B cell (primary cell): ENCODE measurements at regions not wholly inside any gene's neighbourhood (a gene's known extent, or its start where the extent isn't known, plus 50 kb on each side); places are given as distances from the start of the nearest gene placed in this dataset.

Experiments used
- ATAC-seq: fragments of 200-7000 bp; cut with Tn5 transposase; one replicate; pipeline ENCODE4 v1.10.0; 2021; ENCODE audit warnings: low read depth, mild to moderate bottlenecking, moderate number of reproducible peaks, moderate library complexity
- CTCF ChIA-PET: fragments of 350-600 bp; sonication (Branson Sonifier 250); formaldehyde crosslinking; loops from one replicate; lab custom pipeline; 2021; ENCODE audit warnings: antibody characterized with exemption, inconsistent platforms; lab: Charles Lee
- POLR2A ChIA-PET: fragments of 350-600 bp; sonication (Branson Sonifier 250); formaldehyde crosslinking; loops from one replicate; lab custom pipeline; 2021; ENCODE audit warnings: antibody characterized with exemption; lab: Charles Lee
- DNase-seq: peaks from one replicate; pipeline ENCODE4 v3.0.0; 2013
- H2AFZ ChIP-seq: 2 replicates; pipeline ENCODE4 v1.6.1; 2012; ENCODE audit warnings: mild to moderate bottlenecking, low read depth, low read length; ENCODE audit not compliant: insufficient read depth, poor library complexity, severe bottlenecking
- H3K27ac ChIP-seq, 2 donors: 1 replicate in 1 of 2; 2 replicates in 1 of 2; pipeline ENCODE4 v1.5.1; 2012 to 2013; ENCODE audit warnings: low read length in 2 of 2, mild to moderate bottlenecking in 2 of 2, moderate library complexity in 1 of 2
- H3K27me3 ChIP-seq, 4 experiments: fragments of 200-600 bp in 1 of 4; sonication (generic) in 1 of 4; replicated peaks in 1 of 4; 1 replicate in 2 of 4; 2 replicates in 2 of 4; pipeline versions ENCODE4 v1.6.1 to v1.7.0; 2013 to 2016; ENCODE audit warnings: low read length in 3 of 4, mild to moderate bottlenecking in 2 of 4, mixed read lengths in 1 of 4, moderate library complexity in 1 of 4; ENCODE audit not compliant: insufficient read depth in 4 of 4, control insufficient read depth in 3 of 4; ENCODE audit errors: control extremely low read depth in 1 of 4
- H3K36me3 ChIP-seq, 2 experiments: replicated peaks in 1 of 2; 1 replicate in 1 of 2; 2 replicates in 1 of 2; pipeline versions ENCODE4 v1.6.1 to v1.7.1; 2013; ENCODE audit warnings: low read length in 1 of 2; ENCODE audit not compliant: insufficient read depth in 2 of 2, control insufficient read depth in 1 of 2; ENCODE audit errors: control extremely low read depth in 1 of 2, extremely low read depth in 1 of 2
- H3K4me1 ChIP-seq, 2 donors: fragments of 200-600 bp in 1 of 2; sonication (generic) in 1 of 2; 1 replicate in 1 of 2; 2 replicates in 1 of 2; pipeline versions ENCODE4 v1.5.1 to v1.6.1; 2013 to 2017; ENCODE audit warnings: low read length in 2 of 2; ENCODE audit not compliant: control insufficient read depth in 2 of 2, insufficient read depth in 2 of 2
- H3K4me2 ChIP-seq: replicated peaks from 2 replicates; pipeline ENCODE3; 2012; ENCODE audit warnings: mild to moderate bottlenecking, low read depth, low read length; ENCODE audit not compliant: poor library complexity, severe bottlenecking
- H3K4me3 ChIP-seq, 5 experiments: fragments of 200-600 bp in 1 of 5; sonication (generic) in 1 of 5; 1 replicate in 3 of 5; 2 replicates in 2 of 5; pipeline versions ENCODE4 v1.5.1 to v1.7.0; 2011 to 2016; ENCODE audit warnings: low read length in 4 of 5, mild to moderate bottlenecking in 4 of 5, low read depth in 2 of 5, control low read depth in 1 of 5, moderate library complexity in 1 of 5; ENCODE audit not compliant: insufficient read depth in 1 of 5; ENCODE audit errors: control extremely low read depth in 1 of 5, extremely low read depth in 1 of 5
- H3K79me2 ChIP-seq: fragments of 200-600 bp; sonication (generic); one replicate; pipeline ENCODE4 v1.6.0; 2016; ENCODE audit warnings: low read length; ENCODE audit not compliant: control insufficient read depth, insufficient read depth
- H3K9ac ChIP-seq: fragments of 200-600 bp; sonication (generic); 2 replicates; pipeline ENCODE4 v1.6.1; 2017; ENCODE audit warnings: mild to moderate bottlenecking, low read length, moderate library complexity
- H3K9me3 ChIP-seq, 3 donors: one replicate each; pipeline versions ENCODE4 v1.6.1 to v1.7.1; 2013; ENCODE audit warnings: low read length in 2 of 3; ENCODE audit not compliant: control insufficient read depth in 2 of 3, insufficient read depth in 1 of 3; ENCODE audit errors: control extremely low read depth in 1 of 3
- H4K20me1 ChIP-seq: 2 replicates; pipeline ENCODE4 v1.6.0; 2012; ENCODE audit warnings: mild to moderate bottlenecking, low read length; ENCODE audit not compliant: insufficient read depth, control insufficient read depth, poor library complexity, severe bottlenecking
- H3K27ac Mint-ChIP-seq: one replicate; pipeline ENCODE4 v1.8.0; 2021; ENCODE audit warnings: mixed read lengths
- H3K27me3 Mint-ChIP-seq: one replicate; pipeline ENCODE4 v1.8.0; 2021; ENCODE audit warnings: mixed read lengths
- H3K4me1 Mint-ChIP-seq: one replicate; pipeline ENCODE4 v1.8.0; 2021; ENCODE audit warnings: mixed read lengths
- H3K4me3 Mint-ChIP-seq: one replicate; pipeline ENCODE4 v1.8.0; 2021; ENCODE audit warnings: mixed read lengths
- H3K9me3 Mint-ChIP-seq: one replicate; pipeline ENCODE4 v1.8.0; 2022; ENCODE audit warnings: mixed read lengths; ENCODE audit not compliant: insufficient read depth
- CTCF ChIP-seq: fragments of 200-600 bp; IDR thresholded peaks from one replicate; pipeline ENCODE4 v1.8.0; 2022; ENCODE audit warnings: antibody characterized with exemption, mild to moderate bottlenecking
- EZH2 ChIP-seq: IDR thresholded peaks from 2 replicates; pipeline ENCODE4 v1.6.1; 2012; ENCODE audit warnings: borderline replicate concordance, low read depth, mild to moderate bottlenecking, moderate library complexity, low read length; ENCODE audit not compliant: insufficient read depth, poor library complexity, severe bottlenecking
- WGBS: methylation state at CpG from one replicate; pipeline ENCODE4 v1.1.5; 2013; ENCODE audit warnings: missing lambda C conversion rate; ENCODE audit not compliant: insufficient coverage; 5-methylcytosine and 5-hydroxymethylcytosine counted together
- intact Hi-C: fragments of 100-400 bp; cut with micrococcal nuclease; formaldehyde crosslinking; loops from one replicate; pipeline ENCODE4 v1.10.0; 2022

DNA sequence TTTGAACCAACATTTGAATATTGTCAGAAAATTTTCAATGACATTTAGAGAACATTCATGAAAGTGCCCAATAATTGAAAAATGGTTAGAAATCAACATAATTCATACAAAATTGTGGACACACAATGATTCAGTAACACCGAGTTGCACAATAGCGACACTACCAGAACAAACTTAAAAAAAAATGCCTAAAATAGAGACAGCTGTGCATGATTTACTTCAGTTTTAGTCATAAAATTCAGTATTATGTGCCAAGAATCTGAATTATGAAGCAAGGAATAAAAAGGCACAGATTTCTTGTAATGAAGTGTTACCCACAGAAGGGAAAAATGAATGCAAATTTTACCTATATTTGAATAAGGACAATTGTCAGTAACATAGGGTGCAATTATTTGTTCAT is 396.0 kb downstream of the SEMA3D start:
- H3K9me3 ChIP-seq, result no peaks in the 10 kb centered on the region
- H4K20me1 ChIP-seq, result no peaks in the 10 kb centered on the region
- H3K27me3 Mint-ChIP-seq, result no peaks in the 10 kb centered on the region
- no peak overlapping the region for H2AFZ ChIP-seq
- ChIA-PET CTCF (no interaction called here), POLR2A (no interaction called here)
- no peaks in the 10 kb centered on the region for H3K79me2 ChIP-seq
- H3K9me3 Mint-ChIP-seq, result no peaks in the 10 kb centered on the region
- H3K4me3 ChIP-seq, result no peak overlapping the region
- no peak overlapping the region for H3K27ac Mint-ChIP-seq
- no peaks in the 10 kb centered on the region for H3K4me1 Mint-ChIP-seq
- no peak overlapping the region for H3K27ac ChIP-seq
- DNase-seq (no peak), ATAC-seq (no peak)
- H3K27me3 ChIP-seq, result no peaks in the 10 kb centered on the region
- TF ChIP-seq EZH2, result no peak
- no peak for TF ChIP-seq CTCF
- no peaks in the 10 kb centered on the region for H3K4me1 ChIP-seq
- WGBS, result no CpG with 5 or more reads among the region's 2 CpGs
- H3K9ac ChIP-seq, result no peak overlapping the region
- no peak overlapping the region for H3K4me2 ChIP-seq
- intact Hi-C loops, result no loop called here
- H3K4me3 Mint-ChIP-seq, result no peak overlapping the region
- no peaks in the 10 kb centered on the region for H3K36me3 ChIP-seq

GRCh38 chr7:84786073-84786472 is 400.8 kb downstream of the SEMA3D start:
- no peak overlapping the region for H3K27ac Mint-ChIP-seq
- 60% methylated on average over 1 of the region's 2 CpGs for WGBS
- Histone ChIP-seq H3K36me3 (no peaks in the 10 kb centered on the region), H3K9me3 (no peaks in the 10 kb centered on the region), H3K27me3 (no peaks in the 10 kb centered on the region), H4K20me1 (no peaks in the 10 kb centered on the region), H3K4me3 (no peak overlapping the region), H3K27ac (no peak overlapping the region), H3K4me2 (no peak overlapping the region), H3K79me2 (no peaks in the 10 kb centered on the region), H2AFZ (no peak overlapping the region), H3K4me1 (no peaks in the 10 kb centered on the region), H3K9ac (no peak overlapping the region)
- no peaks in the 10 kb centered on the region for H3K27me3 Mint-ChIP-seq
- DNase-seq (no peak), ATAC-seq (no peak)
- no peaks in the 10 kb centered on the region for H3K4me1 Mint-ChIP-seq
- no peak for TF ChIP-seq EZH2
- no peak for TF ChIP-seq CTCF
- POLR2A ChIA-PET, result no interaction called here
- no peak overlapping the region for H3K4me3 Mint-ChIP-seq
- CTCF ChIA-PET, result no interaction called here
- intact Hi-C loops, result no loop called here
- no peaks in the 10 kb centered on the region for H3K9me3 Mint-ChIP-seq
